NB4 (cell line): ENCODE measurements at regions not wholly inside any gene's neighbourhood (a gene's known extent, or its start where the extent isn't known, plus 50 kb on each side); places are given as distances from the start of the nearest gene placed in this dataset.

Experiments
- CTCF ChIP-seq: IDR thresholded peaks from one replicate; pipeline ENCODE4 v1.5.1; 2012; ENCODE audit warnings: low read depth, low read length
- MYC ChIP-seq: IDR thresholded peaks from 2 replicates; pipeline ENCODE4 v1.6.1; 2011; ENCODE audit warnings: low read depth, low read length
- POLR2A ChIP-seq: IDR thresholded peaks from 2 replicates; pipeline ENCODE4 v1.6.1; 2011; ENCODE audit warnings: mild to moderate bottlenecking; ENCODE audit not compliant: insufficient read length; ENCODE audit errors: extremely low read depth

GRCh38 chr9:134968011-134968822 is 50.5 kb upstream of the FCN1 start:
- TF ChIP-seq CTCF (no peak), POLR2A (no peak), MYC (no peak)
